HL-60 (cell line): ENCODE measurements at regions not wholly inside any gene's neighbourhood (a gene's known extent, or its start where the extent isn't known, plus 50 kb on each side); places are given as distances from the start of the nearest gene placed in this dataset.

Source experiments
- DNase-seq, 2 experiments: peaks; one replicate each; pipeline ENCODE4 v3.0.0-alpha.2; 2010 to 2020; ENCODE audit warnings: low read depth in 1 of 2, low spot score in 1 of 2
- H3K27ac ChIP-seq: fragments of 250-450 bp; sonication (Bioruptor Pico); replicated peaks from 2 replicates; pipeline ENCODE4 v1.5.1; 2020; ENCODE audit warnings: mild to moderate bottlenecking, moderate library complexity
- H3K27me3 ChIP-seq: fragments of 250-450 bp; sonication (Bioruptor Pico); 2 replicates; pipeline ENCODE4 v1.5.1; 2021; ENCODE audit warnings: mild to moderate bottlenecking, moderate library complexity; ENCODE audit not compliant: insufficient read depth, poor library complexity, severe bottlenecking
- H3K4me3 ChIP-seq: replicated peaks from 2 replicates; pipeline ENCODE4 v1.5.1; 2011; ENCODE audit warnings: mild to moderate bottlenecking, control low read depth, low read length; ENCODE audit not compliant: insufficient read depth
- CTCF ChIP-seq: IDR thresholded peaks from one replicate; pipeline ENCODE4 v1.5.1; 2011; ENCODE audit warnings: low read length, control low read depth, inconsistent platforms; ENCODE audit not compliant: insufficient read depth
- GABPA ChIP-seq: IDR thresholded peaks from 2 replicates; pipeline ENCODE4 v1.6.1; 2012; ENCODE audit warnings: low read depth
- POLR2AphosphoS5 ChIP-seq: IDR thresholded peaks from 2 replicates; pipeline ENCODE4 v1.6.1; 2012; ENCODE audit warnings: low read depth
- REST ChIP-seq: IDR thresholded peaks from 2 replicates; pipeline ENCODE4 v1.6.1; 2012; ENCODE audit warnings: low read depth; ENCODE audit not compliant: insufficient replicate concordance
- SPI1 ChIP-seq: IDR thresholded peaks from 2 replicates; pipeline ENCODE4 v1.6.1; 2012; ENCODE audit warnings: low read depth, mild to moderate bottlenecking, borderline replicate concordance

DNA sequence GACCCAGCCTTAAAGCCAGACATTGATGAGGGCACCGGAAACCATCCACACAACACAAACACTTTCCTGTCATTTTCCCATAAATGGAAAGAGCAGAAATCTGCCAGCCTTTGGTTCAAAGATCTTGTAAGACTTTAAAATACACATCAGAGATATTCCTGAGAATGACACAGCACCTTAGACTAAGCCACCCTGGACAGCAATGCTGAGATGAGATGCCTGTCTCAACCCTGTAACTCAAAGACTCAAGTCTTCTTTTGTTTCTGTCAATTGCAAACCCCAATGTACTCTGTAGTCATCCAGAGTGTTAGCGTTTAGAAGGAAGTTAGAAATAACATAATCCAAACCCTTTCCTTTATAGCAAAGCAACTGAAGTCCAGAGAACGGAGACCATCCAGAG is 119.2 kb downstream of the CCNA1 start:
- TF ChIP-seq CTCF = no peak
- TF ChIP-seq GABPA = no peak
- TF ChIP-seq SPI1 = no peak
- peak; percentile 78 for TF ChIP-seq REST
- TF ChIP-seq POLR2AphosphoS5 = no peak
- no peak for DNase-seq
- Histone ChIP-seq H3K27ac (no peak overlapping the region), H3K4me3 (no peak overlapping the region), H3K27me3 (no peaks in the 10 kb centered on the region)

DNA sequence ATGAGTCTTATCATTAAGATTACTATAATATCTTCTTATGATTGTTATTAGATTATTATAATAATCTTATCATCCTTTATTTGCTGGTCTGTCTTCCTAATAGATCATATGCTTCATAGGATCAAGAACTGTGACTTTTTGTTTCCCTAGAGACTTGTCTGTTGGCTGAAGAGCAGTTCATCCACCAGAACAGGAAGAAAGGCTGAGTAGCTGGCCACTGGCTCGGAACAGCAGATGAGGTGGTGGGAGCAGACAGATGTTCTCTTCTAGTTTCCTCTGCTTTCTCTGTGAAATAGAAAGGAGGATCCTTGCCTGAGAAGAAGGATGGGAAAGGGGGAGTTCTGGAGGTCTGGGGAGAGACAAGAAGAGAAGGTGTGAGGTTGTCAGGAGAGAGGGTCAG is 120.0 kb downstream of the CCNA1 start:
- Histone ChIP-seq H3K27me3 (no peaks in the 10 kb centered on the region), H3K4me3 (no peak overlapping the region), H3K27ac (no peak overlapping the region)
- DNase-seq = no peak
- TF ChIP-seq REST (no peak), POLR2AphosphoS5 (no peak), CTCF (no peak), GABPA (no peak), SPI1 (no peak)

- Histone ChIP-seq H3K27ac (no peak overlapping the region), H3K4me3 (no peak overlapping the region), H3K27me3 (no peaks in the 10 kb centered on the region)
- DNase-seq = no peak
- TF ChIP-seq POLR2AphosphoS5 = no peak
- TF ChIP-seq REST = no peak
- no peak for TF ChIP-seq CTCF
- no peak for TF ChIP-seq GABPA
- no peak for TF ChIP-seq SPI1
Measured at GRCh38 chr13:36553491-36553890, 120.3 kb upstream of the SERTM1 start.
